ENCODE measurements at regions not wholly inside any gene's neighbourhood (a gene's known extent, or its start where the extent isn't known, plus 50 kb on each side); places are given as distances from the start of the nearest gene placed in this dataset.

- H3K27ac ChIP-seq: no peak overlapping the region
- TF ChIP-seq ZFX (IDR thresholded peaks at IDR 0.05; ENCODE audit: borderline replicate concordance) (no peak), CTCF (IDR thresholded peaks at IDR 0.05) (no peak)
Observed at GRCh38 chr12:23043646-23044045, 418.7 kb downstream of the ETNK1 start.

GRCh38 chr12:23049180-23049579, 424.2 kb downstream of the ETNK1 start:
- H3K27ac ChIP-seq: no peak overlapping the region
- no peak for TF ChIP-seq CTCF (IDR thresholded peaks at IDR 0.05)
- no peak for TF ChIP-seq ZFX (IDR thresholded peaks at IDR 0.05; ENCODE audit: borderline replicate concordance)

GRCh38 chr12:23055004-23055403, 430.0 kb downstream of the ETNK1 start:
- H3K27ac ChIP-seq: no peak overlapping the region
- TF ChIP-seq ZFX (IDR thresholded peaks at IDR 0.05; ENCODE audit: borderline replicate concordance) (no peak), CTCF (IDR thresholded peaks at IDR 0.05) (peak; percentile 86)

GRCh38 chr12:23057571-23057970, 432.6 kb downstream of the ETNK1 start:
- no peak for TF ChIP-seq CTCF (IDR thresholded peaks at IDR 0.05)
- H3K27ac ChIP-seq: no peak overlapping the region

- no peak for TF ChIP-seq CTCF (IDR thresholded peaks at IDR 0.05)
- TF ChIP-seq ZFX (IDR thresholded peaks at IDR 0.05; ENCODE audit: borderline replicate concordance): no peak
Observed at GRCh38 chr12:23060161-23060560, 435.2 kb downstream of the ETNK1 start.

GRCh38 chr12:23063206-23063605, 438.2 kb downstream of the ETNK1 start:
- H3K27ac ChIP-seq: no peak overlapping the region
- no peak for TF ChIP-seq CTCF (IDR thresholded peaks at IDR 0.05)
- no peak for TF ChIP-seq ZFX (IDR thresholded peaks at IDR 0.05; ENCODE audit: borderline replicate concordance)

More at GRCh38 chr12:23060161-23060560, 435.2 kb downstream of the ETNK1 start:
- H3K27ac ChIP-seq: no peak overlapping the region

GRCh38 chr12:23066095-23066494, 441.1 kb downstream of the ETNK1 start:
- TF ChIP-seq CTCF (IDR thresholded peaks at IDR 0.05): no peak
- TF ChIP-seq ZFX (IDR thresholded peaks at IDR 0.05; ENCODE audit: borderline replicate concordance): no peak
- H3K27ac ChIP-seq: no peak overlapping the region

All from 22Rv1 (cell line).